Duodenal mucosa (tissue), 2 donors: ENCODE measurements at regions not wholly inside any gene's neighbourhood (a gene's known extent, or its start where the extent isn't known, plus 50 kb on each side); places are given as distances from the start of the nearest gene placed in this dataset.

Source experiments
- H3K27ac ChIP-seq: one replicate; pipeline ENCODE4 v1.7.0; 2013; ENCODE audit warnings: low read depth, low read length
- H3K27me3 ChIP-seq, 2 donors: one replicate each; pipeline ENCODE4 v1.7.0; 2013; ENCODE audit warnings: low read length in 2 of 2, control low read depth in 1 of 2; ENCODE audit not compliant: insufficient read depth in 2 of 2, control insufficient read depth in 1 of 2
- H3K36me3 ChIP-seq, 2 donors: one replicate each; pipeline ENCODE4 v1.7.0; 2013; ENCODE audit warnings: low read length in 2 of 2, control low read depth in 1 of 2; ENCODE audit not compliant: insufficient read depth in 2 of 2, control insufficient read depth in 1 of 2
- H3K4me1 ChIP-seq, 2 donors: one replicate each; pipeline ENCODE4 v1.7.0; 2013; ENCODE audit warnings: low read length in 2 of 2, control low read depth in 1 of 2; ENCODE audit not compliant: insufficient read depth in 2 of 2, control insufficient read depth in 1 of 2
- H3K4me3 ChIP-seq, 2 donors: one replicate each; pipeline ENCODE4 v1.7.0; 2013; ENCODE audit warnings: low read length in 2 of 2, low read depth in 1 of 2
- H3K9ac ChIP-seq, 2 donors: one replicate each; pipeline ENCODE4 v1.7.0; 2013; ENCODE audit warnings: low read length in 2 of 2, low read depth in 1 of 2
- H3K9me3 ChIP-seq, 2 donors: one replicate each; pipeline ENCODE4 v1.7.0; 2013; ENCODE audit warnings: low read length in 2 of 2, control low read depth in 1 of 2; ENCODE audit not compliant: control insufficient read depth in 1 of 2

GRCh38 chr2:53021292-53021691 lies 746.3 kb upstream of the CHAC2 start:
- H3K27ac ChIP-seq = no peak overlapping the region
- no peaks in the 10 kb centered on the region for H3K27me3 ChIP-seq

GRCh38 chr2:53018825-53019425 lies 748.7 kb upstream of the CHAC2 start:
- no peak overlapping the region for H3K4me3 ChIP-seq
- no peaks in the 10 kb centered on the region for H3K27me3 ChIP-seq

More at GRCh38 chr2:53021292-53021691, 746.3 kb upstream of the CHAC2 start:
- Histone ChIP-seq H3K9ac (no peak overlapping the region), H3K9me3 (peaks cover 0 to 3% of the 10 kb centered on the region in 2 donors), H3K36me3 (no peaks in the 10 kb centered on the region), H3K4me3 (no peak overlapping the region), H3K4me1 (no peaks in the 10 kb centered on the region)

GRCh38 chr2:53006980-53007379 lies 760.6 kb upstream of the CHAC2 start:
- Histone ChIP-seq H3K27ac (no peak overlapping the region), H3K4me1 (no peaks in the 10 kb centered on the region), H3K4me3 (no peak overlapping the region), H3K9ac (no peak overlapping the region), H3K27me3 (no peaks in the 10 kb centered on the region), H3K36me3 (no peaks in the 10 kb centered on the region), H3K9me3 (no peaks in the 10 kb centered on the region)

More at GRCh38 chr2:53018825-53019425, 748.7 kb upstream of the CHAC2 start:
- H3K9me3 ChIP-seq = peaks cover 0 to 3% of the 10 kb centered on the region in 2 donors
- no peaks in the 10 kb centered on the region for H3K4me1 ChIP-seq
- no peak overlapping the region for H3K27ac ChIP-seq
- H3K9ac ChIP-seq = no peak overlapping the region
- H3K36me3 ChIP-seq = no peaks in the 10 kb centered on the region

GRCh38 chr2:53004413-53004812 lies 763.2 kb upstream of the CHAC2 start:
- no peaks in the 10 kb centered on the region for H3K36me3 ChIP-seq
- H3K27me3 ChIP-seq = no peaks in the 10 kb centered on the region
- no peak overlapping the region for H3K27ac ChIP-seq
- H3K9ac ChIP-seq = no peak overlapping the region
- H3K9me3 ChIP-seq = no peaks in the 10 kb centered on the region
- H3K4me3 ChIP-seq = no peak overlapping the region
- H3K4me1 ChIP-seq = no peaks in the 10 kb centered on the region

- peaks cover 0 to 3% of the 10 kb centered on the region in 2 donors for H3K9me3 ChIP-seq
- no peak overlapping the region for H3K4me3 ChIP-seq
Measured at GRCh38 chr2:52995424-52995823, 772.2 kb upstream of the CHAC2 start.

GRCh38 chr2:52976143-52976949 lies 791.3 kb upstream of the CHAC2 start:
- no peak overlapping the region for H3K9ac ChIP-seq
- no peaks in the 10 kb centered on the region for H3K27me3 ChIP-seq
- H3K9me3 ChIP-seq = peaks cover 0 to 3% of the 10 kb centered on the region in 2 donors
- H3K4me1 ChIP-seq = no peaks in the 10 kb centered on the region
- no peaks in the 10 kb centered on the region for H3K36me3 ChIP-seq
- no peak overlapping the region for H3K27ac ChIP-seq
- no peak overlapping the region for H3K4me3 ChIP-seq

More at GRCh38 chr2:52995424-52995823, 772.2 kb upstream of the CHAC2 start:
- no peaks in the 10 kb centered on the region for H3K4me1 ChIP-seq
- no peaks in the 10 kb centered on the region for H3K36me3 ChIP-seq
- no peaks in the 10 kb centered on the region for H3K27me3 ChIP-seq
- H3K9ac ChIP-seq = no peak overlapping the region
- no peak overlapping the region for H3K27ac ChIP-seq

GRCh38 chr2:52974127-52974526 lies 793.5 kb upstream of the CHAC2 start:
- Histone ChIP-seq H3K27ac (no peak overlapping the region), H3K27me3 (no peaks in the 10 kb centered on the region), H3K4me1 (no peaks in the 10 kb centered on the region), H3K9ac (no peak overlapping the region), H3K36me3 (no peaks in the 10 kb centered on the region), H3K4me3 (no peak overlapping the region), H3K9me3 (peaks cover 0 to 3% of the 10 kb centered on the region in 2 donors)

GRCh38 chr2:52970642-52971041 lies 797.0 kb upstream of the CHAC2 start:
- Histone ChIP-seq H3K4me3 (no peak overlapping the region), H3K9ac (no peak overlapping the region), H3K27ac (no peak overlapping the region), H3K4me1 (no peaks in the 10 kb centered on the region), H3K9me3 (peaks cover 3% of the 10 kb centered on the region in 2 donors), H3K36me3 (no peaks in the 10 kb centered on the region), H3K27me3 (no peaks in the 10 kb centered on the region)

GRCh38 chr2:52968043-52968442 lies 799.6 kb upstream of the CHAC2 start:
- Histone ChIP-seq H3K4me1 (no peaks in the 10 kb centered on the region), H3K36me3 (no peaks in the 10 kb centered on the region), H3K27me3 (no peaks in the 10 kb centered on the region), H3K9me3 (peaks cover 3% of the 10 kb centered on the region in 2 donors), H3K9ac (no peak overlapping the region), H3K4me3 (no peak overlapping the region), H3K27ac (no peak overlapping the region)

- Histone ChIP-seq H3K27me3 (no peaks in the 10 kb centered on the region), H3K27ac (no peak overlapping the region), H3K9ac (no peak overlapping the region)
Measured at GRCh38 chr2:52964916-52965530, 802.6 kb upstream of the CHAC2 start.

More at GRCh38 chr2:52964916-52965530, 802.6 kb upstream of the CHAC2 start:
- H3K36me3 ChIP-seq = no peaks in the 10 kb centered on the region
- H3K4me3 ChIP-seq = no peak overlapping the region
- no peaks in the 10 kb centered on the region for H3K4me1 ChIP-seq
- H3K9me3 ChIP-seq = peaks cover 0 to 3% of the 10 kb centered on the region in 2 donors
